ENCODE measurements at regions not wholly inside any gene's neighbourhood (a gene's known extent, or its start where the extent isn't known, plus 50 kb on each side); places are given as distances from the start of the nearest gene placed in this dataset.

DNA sequence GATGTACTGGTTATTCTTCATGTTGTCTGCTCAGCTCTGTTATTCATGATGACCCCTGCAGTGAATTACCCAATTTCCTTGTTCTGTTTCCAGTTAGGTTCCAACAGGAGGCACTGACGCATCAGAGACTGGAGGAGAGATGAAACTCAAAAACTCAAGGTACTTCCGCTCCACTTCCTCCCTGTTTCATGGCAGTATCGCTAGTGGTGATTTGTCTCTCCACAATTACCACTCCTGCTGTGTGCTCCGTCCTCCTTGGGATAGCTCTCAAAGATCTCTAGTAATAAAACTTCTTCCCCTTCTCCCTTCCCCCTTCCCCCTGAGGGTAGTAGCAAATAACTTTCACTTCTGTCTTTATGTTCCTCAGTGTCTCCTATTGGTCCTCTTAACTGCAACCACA is 107.4 kb upstream of the ABCB5 start:
- Histone ChIP-seq H3K36me3 (ENCODE audit: insufficient read depth, low read length) (no peaks in the 10 kb centered on the region), H3K79me2 (ENCODE audit: low read length) (no peaks in the 10 kb centered on the region), H3K4me2 (ENCODE audit: low read depth, low read length, poor library complexity, severe bottlenecking) (peak overlapping the region; percentile 73), H3K27me3 (ENCODE audit: low read length) (no peaks in the 10 kb centered on the region), H3K27ac (ENCODE audit: low read length) (0 out of 2 replicates have a peak overlapping the region, but pooled peaks have one; percentile 27), H4K20me1 (ENCODE audit: insufficient read depth, low read depth, low read length) (no peaks in the 10 kb centered on the region), H2AFZ (ENCODE audit: low read length) (no peak overlapping the region), H3K9ac (ENCODE audit: low read length) (no peak overlapping the region), H3K9me2 (replicated peaks; ENCODE audit: insufficient read depth, low read length) (no peaks in the 10 kb centered on the region), H3K4me3 (ENCODE audit: low read length) (peak overlapping the region; percentile 41; the same call in 1 of the 2 replicates), H3K4me1 (ENCODE audit: low read length) (peaks cover 62% of the 10 kb centered on the region), H3K9me3 (ENCODE audit: low read length) (no peaks in the 10 kb centered on the region)
- peak; percentile 76 for DNase-seq

DNA sequence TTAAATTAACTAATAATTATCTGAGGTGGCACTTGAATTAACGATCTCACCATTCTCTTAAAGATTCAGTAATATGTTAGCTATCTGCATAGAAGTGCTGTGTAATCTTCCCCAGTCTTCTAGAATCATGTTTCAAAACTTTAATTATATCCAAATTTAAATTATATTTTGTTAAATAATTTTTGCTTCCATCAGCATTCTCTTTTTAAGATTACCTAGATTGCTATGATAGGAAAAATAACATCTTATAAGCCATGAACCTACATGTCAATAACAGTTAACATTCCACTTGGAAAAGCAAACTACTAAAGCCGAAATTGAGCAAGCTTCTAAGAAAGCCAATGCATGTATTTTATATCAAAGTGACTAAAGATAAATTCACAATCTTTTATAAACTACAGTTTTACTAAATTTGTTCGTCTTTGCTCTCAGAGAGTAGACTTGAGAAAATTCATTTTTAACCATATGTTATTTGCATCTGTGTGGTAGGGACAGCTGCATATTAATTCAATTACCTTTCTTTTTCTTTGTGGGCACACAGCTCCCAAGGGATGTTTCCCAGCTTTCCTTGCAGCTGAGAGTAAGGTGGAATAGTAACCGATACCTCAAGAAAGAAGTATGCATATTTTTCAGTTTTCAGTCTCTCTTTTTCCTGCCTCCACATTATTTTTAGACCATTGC is 105.4 kb upstream of the ABCB5 start:
- Histone ChIP-seq H3K27ac (ENCODE audit: low read length) (no peak overlapping the region), H3K9me2 (replicated peaks; ENCODE audit: insufficient read depth, low read length) (no peaks in the 10 kb centered on the region), H4K20me1 (ENCODE audit: insufficient read depth, low read depth, low read length) (no peaks in the 10 kb centered on the region), H3K9me3 (ENCODE audit: low read length) (no peaks in the 10 kb centered on the region), H3K9ac (ENCODE audit: low read length) (no peak overlapping the region), H3K4me2 (ENCODE audit: low read depth, low read length, poor library complexity, severe bottlenecking) (peak overlapping the region; percentile 52), H2AFZ (ENCODE audit: low read length) (no peak overlapping the region), H3K4me3 (ENCODE audit: low read length) (peak overlapping the region; percentile 22; the same call in 1 of the 2 replicates), H3K79me2 (ENCODE audit: low read length) (no peaks in the 10 kb centered on the region), H3K36me3 (ENCODE audit: insufficient read depth, low read length) (no peaks in the 10 kb centered on the region), H3K27me3 (ENCODE audit: low read length) (no peaks in the 10 kb centered on the region), H3K4me1 (ENCODE audit: low read length) (peaks cover 78% of the 10 kb centered on the region)
- no peak for DNase-seq

DNA sequence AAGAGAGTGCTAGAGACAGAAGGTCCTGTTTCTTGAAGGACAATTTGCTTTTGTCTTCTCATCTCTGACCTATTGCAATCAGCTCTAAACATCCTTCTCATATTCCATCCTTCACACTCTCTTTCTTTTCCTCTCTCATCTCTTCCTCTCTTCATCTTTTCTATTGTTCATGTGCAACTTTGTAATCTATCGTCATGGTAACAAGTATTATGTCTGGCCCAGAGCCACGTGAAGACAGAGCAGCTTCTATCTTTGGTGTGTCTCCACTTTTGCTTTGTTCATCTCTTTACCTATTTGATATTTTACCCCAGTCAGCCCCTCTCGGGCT is 104.9 kb upstream of the ABCB5 start:
- Histone ChIP-seq H3K27me3 (ENCODE audit: low read length) (no peaks in the 10 kb centered on the region), H3K4me1 (ENCODE audit: low read length) (peaks cover 79% of the 10 kb centered on the region), H3K4me3 (ENCODE audit: low read length) (peak overlapping the region; percentile 22; the same call in 1 of the 2 replicates), H2AFZ (ENCODE audit: low read length) (no peak overlapping the region), H3K4me2 (ENCODE audit: low read depth, low read length, poor library complexity, severe bottlenecking) (peak overlapping the region; percentile 52), H3K9me3 (ENCODE audit: low read length) (no peaks in the 10 kb centered on the region), H3K27ac (ENCODE audit: low read length) (no peak overlapping the region), H3K36me3 (ENCODE audit: insufficient read depth, low read length) (no peaks in the 10 kb centered on the region), H3K79me2 (ENCODE audit: low read length) (no peaks in the 10 kb centered on the region), H4K20me1 (ENCODE audit: insufficient read depth, low read depth, low read length) (no peaks in the 10 kb centered on the region), H3K9ac (ENCODE audit: low read length) (no peak overlapping the region), H3K9me2 (replicated peaks; ENCODE audit: insufficient read depth, low read length) (no peaks in the 10 kb centered on the region)
- DNase-seq: no peak

DNA sequence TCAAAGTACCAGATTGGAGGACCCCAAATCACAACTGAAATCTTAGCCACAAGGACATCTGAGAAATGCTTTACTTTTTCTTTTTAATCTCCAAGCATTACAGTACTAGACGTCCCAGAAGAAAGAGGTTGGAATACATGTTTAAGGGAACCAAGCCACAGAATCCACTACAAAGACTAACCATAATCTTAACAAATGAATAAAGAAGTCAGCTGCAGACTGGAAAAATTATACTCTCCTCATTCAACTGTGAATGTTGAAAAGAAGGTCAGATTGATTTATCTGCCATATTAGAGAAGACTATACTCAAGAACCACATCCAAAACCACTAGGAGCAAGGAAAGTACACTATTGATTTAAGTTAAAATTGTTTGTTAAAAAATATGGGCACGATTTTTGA is 102.1 kb upstream of the ABCB5 start:
- Histone ChIP-seq H3K4me2 (ENCODE audit: low read depth, low read length, poor library complexity, severe bottlenecking) (peak overlapping the region; percentile 66), H3K79me2 (ENCODE audit: low read length) (no peaks in the 10 kb centered on the region), H3K9ac (ENCODE audit: low read length) (no peak overlapping the region), H3K4me3 (ENCODE audit: low read length) (no peak overlapping the region), H3K27ac (ENCODE audit: low read length) (peak overlapping the region; percentile 83; the same call in 1 of the 2 replicates), H4K20me1 (ENCODE audit: insufficient read depth, low read depth, low read length) (no peaks in the 10 kb centered on the region), H3K9me3 (ENCODE audit: low read length) (no peaks in the 10 kb centered on the region), H3K9me2 (replicated peaks; ENCODE audit: insufficient read depth, low read length) (no peaks in the 10 kb centered on the region), H3K27me3 (ENCODE audit: low read length) (no peaks in the 10 kb centered on the region), H2AFZ (ENCODE audit: low read length) (peak overlapping the region; percentile 51; the same call in 1 of the 2 replicates), H3K36me3 (ENCODE audit: insufficient read depth, low read length) (no peaks in the 10 kb centered on the region), H3K4me1 (ENCODE audit: low read length) (peaks cover 73% of the 10 kb centered on the region)
- DNase-seq: no peak

DNA sequence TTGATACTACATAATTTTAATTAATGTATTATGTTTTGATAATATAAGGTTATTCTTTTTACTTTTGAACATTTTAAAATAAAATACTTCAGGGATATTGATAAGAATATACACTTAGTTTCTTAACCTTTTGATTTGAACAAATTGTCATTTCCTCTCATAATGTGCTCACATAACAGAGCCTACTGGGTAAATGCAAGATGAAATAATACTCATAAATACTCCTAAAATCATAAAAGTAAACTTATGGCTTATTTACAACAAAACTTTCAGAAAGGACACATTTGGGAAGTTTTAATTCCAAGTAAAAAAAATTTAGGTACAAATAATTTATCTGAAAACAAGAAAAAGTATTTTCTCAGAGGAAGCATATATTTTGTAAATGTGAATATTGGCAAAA is 101.6 kb upstream of the ABCB5 start:
- H3K9ac ChIP-seq (ENCODE audit: low read length): 0 out of 2 replicates have a peak overlapping the region, but pooled peaks have one; percentile 14
- peak overlapping the region; percentile 66 for H3K4me2 ChIP-seq (ENCODE audit: low read depth, low read length, poor library complexity, severe bottlenecking)
- H3K9me2 ChIP-seq (replicated peaks; ENCODE audit: insufficient read depth, low read length): no peaks in the 10 kb centered on the region
- H3K4me1 ChIP-seq (ENCODE audit: low read length): peaks cover 67% of the 10 kb centered on the region
- H3K27ac ChIP-seq (ENCODE audit: low read length): peak overlapping the region; percentile 83
- no peaks in the 10 kb centered on the region for H3K9me3 ChIP-seq (ENCODE audit: low read length)
- peak; percentile 51 for DNase-seq
- no peaks in the 10 kb centered on the region for H4K20me1 ChIP-seq (ENCODE audit: insufficient read depth, low read depth, low read length)
- no peaks in the 10 kb centered on the region for H3K79me2 ChIP-seq (ENCODE audit: low read length)
- H3K27me3 ChIP-seq (ENCODE audit: low read length): no peaks in the 10 kb centered on the region
- no peaks in the 10 kb centered on the region for H3K36me3 ChIP-seq (ENCODE audit: insufficient read depth, low read length)
- no peak overlapping the region for H2AFZ ChIP-seq (ENCODE audit: low read length)
- peak overlapping the region; percentile 12; the same call in 1 of the 2 replicates for H3K4me3 ChIP-seq (ENCODE audit: low read length)

DNA sequence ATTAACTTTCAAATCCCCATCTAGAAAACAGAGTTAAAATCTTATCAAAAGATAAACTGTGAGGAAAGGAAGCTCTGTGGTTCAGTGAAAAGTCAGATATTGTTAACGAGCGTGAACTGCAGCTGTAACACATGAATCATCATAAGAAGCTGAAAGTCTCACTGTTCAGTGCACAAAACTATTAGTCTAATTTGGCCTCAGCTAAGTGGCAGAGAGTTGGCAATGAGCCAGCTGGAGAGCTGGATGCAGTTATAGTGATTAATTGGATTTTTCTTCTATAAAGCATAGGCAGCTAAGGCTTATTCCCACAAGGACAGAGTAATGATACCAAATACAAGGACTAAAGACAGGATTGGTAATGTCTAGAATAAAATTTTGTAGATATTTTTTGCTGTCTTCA is 101.1 kb upstream of the ABCB5 start:
- H3K79me2 ChIP-seq (ENCODE audit: low read length): no peaks in the 10 kb centered on the region
- H3K4me1 ChIP-seq (ENCODE audit: low read length): peaks cover 63% of the 10 kb centered on the region
- no peak overlapping the region for H2AFZ ChIP-seq (ENCODE audit: low read length)
- peak overlapping the region; percentile 83 for H3K27ac ChIP-seq (ENCODE audit: low read length)
- peak overlapping the region; percentile 66 for H3K4me2 ChIP-seq (ENCODE audit: low read depth, low read length, poor library complexity, severe bottlenecking)
- H3K9me2 ChIP-seq (replicated peaks; ENCODE audit: insufficient read depth, low read length): no peaks in the 10 kb centered on the region
- H3K9ac ChIP-seq (ENCODE audit: low read length): 0 out of 2 replicates have a peak overlapping the region, but pooled peaks have one; percentile 14
- H4K20me1 ChIP-seq (ENCODE audit: insufficient read depth, low read depth, low read length): no peaks in the 10 kb centered on the region
- no peaks in the 10 kb centered on the region for H3K36me3 ChIP-seq (ENCODE audit: insufficient read depth, low read length)
- no peak overlapping the region; the same call in 1 of the 2 replicates for H3K4me3 ChIP-seq (ENCODE audit: low read length)
- no peaks in the 10 kb centered on the region for H3K27me3 ChIP-seq (ENCODE audit: low read length)
- H3K9me3 ChIP-seq (ENCODE audit: low read length): no peaks in the 10 kb centered on the region
- peak; percentile 89 for DNase-seq

DNA sequence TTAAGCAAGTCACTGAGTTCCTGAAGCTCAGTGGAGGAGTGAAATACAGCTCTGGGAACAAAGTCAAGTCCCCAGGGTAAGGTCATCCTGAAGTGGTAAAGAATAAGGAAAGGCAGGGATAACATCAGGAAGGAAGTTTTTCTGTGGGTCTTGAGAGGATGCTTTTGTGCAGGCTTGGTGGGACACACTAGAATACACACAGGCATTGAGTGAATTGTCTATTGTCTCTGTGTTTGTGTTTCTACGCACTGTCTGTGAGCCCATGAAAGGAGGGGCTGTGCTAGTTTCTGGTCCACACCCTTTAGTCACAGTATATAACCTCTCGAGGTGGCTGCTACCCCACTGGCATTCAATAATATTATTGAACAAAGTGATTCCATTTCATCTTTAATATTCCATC is 95.8 kb upstream of the ABCB5 start:
- H3K9me3 ChIP-seq (ENCODE audit: low read length): no peaks in the 10 kb centered on the region
- no peaks in the 10 kb centered on the region for H3K36me3 ChIP-seq (ENCODE audit: insufficient read depth, low read length)
- no peak overlapping the region for H3K9ac ChIP-seq (ENCODE audit: low read length)
- no peaks in the 10 kb centered on the region for H3K9me2 ChIP-seq (replicated peaks; ENCODE audit: insufficient read depth, low read length)
- no peaks in the 10 kb centered on the region for H3K79me2 ChIP-seq (ENCODE audit: low read length)
- no peak overlapping the region for H3K27ac ChIP-seq (ENCODE audit: low read length)
- H2AFZ ChIP-seq (ENCODE audit: low read length): no peak overlapping the region
- H4K20me1 ChIP-seq (ENCODE audit: insufficient read depth, low read depth, low read length): no peaks in the 10 kb centered on the region
- peaks cover 11% of the 10 kb centered on the region for H3K4me1 ChIP-seq (ENCODE audit: low read length)
- no peak overlapping the region for H3K4me2 ChIP-seq (ENCODE audit: low read depth, low read length, poor library complexity, severe bottlenecking)
- no peak for DNase-seq
- H3K4me3 ChIP-seq (ENCODE audit: low read length): no peak overlapping the region
- H3K27me3 ChIP-seq (ENCODE audit: low read length): 0 out of 2 replicates have a peak, but pooled peaks cover 2% of the 10 kb centered on the region

DNA sequence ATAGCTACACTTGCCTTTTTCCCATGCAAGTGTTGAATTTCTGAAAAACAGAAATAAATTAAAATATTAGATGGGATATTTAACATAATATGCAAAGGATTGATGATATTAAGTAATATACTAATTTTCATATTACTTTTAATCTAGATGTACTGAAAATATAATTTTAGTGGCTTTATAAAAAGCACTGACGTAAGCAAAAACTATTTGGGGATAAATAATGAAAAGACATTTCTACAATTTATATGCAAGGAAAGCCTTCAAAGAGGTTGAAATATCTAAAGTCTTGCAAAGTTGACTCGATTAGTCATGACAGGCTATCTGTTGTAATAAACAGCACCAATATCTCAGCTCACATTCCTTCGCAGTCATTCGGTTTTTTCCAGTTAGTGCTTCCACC is 94.9 kb upstream of the ABCB5 start:
- 0 out of 2 replicates have a peak, but pooled peaks cover 2% of the 10 kb centered on the region for H3K27me3 ChIP-seq (ENCODE audit: low read length)
- no peak for DNase-seq
- no peaks in the 10 kb centered on the region for H3K9me2 ChIP-seq (replicated peaks; ENCODE audit: insufficient read depth, low read length)
- H3K36me3 ChIP-seq (ENCODE audit: insufficient read depth, low read length): no peaks in the 10 kb centered on the region
- no peak overlapping the region for H3K4me2 ChIP-seq (ENCODE audit: low read depth, low read length, poor library complexity, severe bottlenecking)
- no peak overlapping the region for H3K9ac ChIP-seq (ENCODE audit: low read length)
- no peak overlapping the region for H3K27ac ChIP-seq (ENCODE audit: low read length)
- H3K9me3 ChIP-seq (ENCODE audit: low read length): no peaks in the 10 kb centered on the region
- peaks cover 2% of the 10 kb centered on the region for H3K4me1 ChIP-seq (ENCODE audit: low read length)
- H3K4me3 ChIP-seq (ENCODE audit: low read length): no peak overlapping the region
- H4K20me1 ChIP-seq (ENCODE audit: insufficient read depth, low read depth, low read length): no peaks in the 10 kb centered on the region
- no peaks in the 10 kb centered on the region for H3K79me2 ChIP-seq (ENCODE audit: low read length)
- H2AFZ ChIP-seq (ENCODE audit: low read length): no peak overlapping the region
